ENCODE measurements at regions not wholly inside any gene's neighbourhood (a gene's known extent, or its start where the extent isn't known, plus 50 kb on each side); places are given as distances from the start of the nearest gene placed in this dataset.

- TF ChIP-seq POLR2A (IDR thresholded peaks at IDR 0.05), result no peak
- TF ChIP-seq CTCF (IDR thresholded peaks at IDR 0.05), result no peak
Observed at GRCh38 chr5:39696672-39697398, 272.1 kb upstream of the DAB2 start.
